ENCODE measurements at regions not wholly inside any gene's neighbourhood (a gene's known extent, or its start where the extent isn't known, plus 50 kb on each side); places are given as distances from the start of the nearest gene placed in this dataset.

- no peak for TF ChIP-seq CTCF (IDR thresholded peaks at IDR 0.05; ENCODE audit: low read depth, low read length, poor library complexity, severe bottlenecking)
- TF ChIP-seq EZH2phosphoT487 (IDR thresholded peaks at IDR 0.05; ENCODE audit: borderline replicate concordance, low read length): no peak
These were observed 178.2 kb downstream of the HDGFL1 start for GRCh38 chr6:22747571-22747970.

All from DOHH2 (cell line).